SK-N-SH (cell line): ENCODE measurements at regions not wholly inside any gene's neighbourhood (a gene's known extent, or its start where the extent isn't known, plus 50 kb on each side); places are given as distances from the start of the nearest gene placed in this dataset.

Experiments
- FOXJ3 ChIP-seq: sonication (generic); formaldehyde crosslinking; IDR thresholded peaks from 2 replicates; pipeline ENCODE4 v1.5.1; 2020; ENCODE audit warnings: mild to moderate bottlenecking, missing genetic modification reagents
- MXI1 ChIP-seq: IDR thresholded peaks from 2 replicates; pipeline ENCODE4 v1.6.1; 2012; ENCODE audit warnings: mild to moderate bottlenecking, low read depth, low read length, improper control_type of control experiment
- POLR2AphosphoS5 ChIP-seq: IDR thresholded peaks from 2 replicates; pipeline ENCODE4 v1.6.1; 2012; ENCODE audit warnings: low read depth, low read length
- RCOR1 ChIP-seq: fragments of 150-350 bp; IDR thresholded peaks from 2 replicates; pipeline ENCODE4 v1.6.1; 2017; ENCODE audit warnings: antibody characterized with exemption, low read length
- SMC3 ChIP-seq: IDR thresholded peaks from 2 replicates; pipeline ENCODE4 v1.6.1; 2012; ENCODE audit warnings: low read depth, low read length, improper control_type of control experiment
- TAF1 ChIP-seq: IDR thresholded peaks from 2 replicates; pipeline ENCODE4 v1.6.1; 2012; ENCODE audit warnings: low read depth, mild to moderate bottlenecking, low read length, moderate library complexity, borderline replicate concordance
- TEAD4 ChIP-seq: IDR thresholded peaks from 2 replicates; pipeline ENCODE4 v1.4.0; 2012; ENCODE audit warnings: mild to moderate bottlenecking, borderline replicate concordance; ENCODE audit not compliant: insufficient read depth
- TF ChIP-seq, protein P1 (sequence below): fragments of 200-600 bp; sonication (generic); IDR thresholded peaks from 2 replicates; pipeline ENCODE4 v1.6.1; 2017; ENCODE audit warnings: antibody characterized with exemption, mild to moderate bottlenecking, moderate library complexity
- TF ChIP-seq, protein P2 (sequence below): IDR thresholded peaks from 2 replicates; pipeline ENCODE4 v1.4.0; 2012; ENCODE audit warnings: low read depth, borderline replicate concordance
- TF ChIP-seq, protein P3 (sequence below): fragments of 150-350 bp; IDR thresholded peaks from 2 replicates; pipeline ENCODE4 v1.6.1; 2017; ENCODE audit warnings: antibody characterized with exemption, low read length, low read depth, borderline replicate concordance
- TF ChIP-seq, protein P4 (sequence below): IDR thresholded peaks from 2 replicates; pipeline ENCODE4 v1.6.1; 2012; ENCODE audit warnings: mild to moderate bottlenecking, low read depth, low read length, moderate library complexity
- TF ChIP-seq, protein P5 (sequence below): fragments of 150-350 bp; IDR thresholded peaks from 2 replicates; pipeline ENCODE4 v1.6.1; 2016; ENCODE audit warnings: mild to moderate bottlenecking, low read depth, low read length

DNA sequence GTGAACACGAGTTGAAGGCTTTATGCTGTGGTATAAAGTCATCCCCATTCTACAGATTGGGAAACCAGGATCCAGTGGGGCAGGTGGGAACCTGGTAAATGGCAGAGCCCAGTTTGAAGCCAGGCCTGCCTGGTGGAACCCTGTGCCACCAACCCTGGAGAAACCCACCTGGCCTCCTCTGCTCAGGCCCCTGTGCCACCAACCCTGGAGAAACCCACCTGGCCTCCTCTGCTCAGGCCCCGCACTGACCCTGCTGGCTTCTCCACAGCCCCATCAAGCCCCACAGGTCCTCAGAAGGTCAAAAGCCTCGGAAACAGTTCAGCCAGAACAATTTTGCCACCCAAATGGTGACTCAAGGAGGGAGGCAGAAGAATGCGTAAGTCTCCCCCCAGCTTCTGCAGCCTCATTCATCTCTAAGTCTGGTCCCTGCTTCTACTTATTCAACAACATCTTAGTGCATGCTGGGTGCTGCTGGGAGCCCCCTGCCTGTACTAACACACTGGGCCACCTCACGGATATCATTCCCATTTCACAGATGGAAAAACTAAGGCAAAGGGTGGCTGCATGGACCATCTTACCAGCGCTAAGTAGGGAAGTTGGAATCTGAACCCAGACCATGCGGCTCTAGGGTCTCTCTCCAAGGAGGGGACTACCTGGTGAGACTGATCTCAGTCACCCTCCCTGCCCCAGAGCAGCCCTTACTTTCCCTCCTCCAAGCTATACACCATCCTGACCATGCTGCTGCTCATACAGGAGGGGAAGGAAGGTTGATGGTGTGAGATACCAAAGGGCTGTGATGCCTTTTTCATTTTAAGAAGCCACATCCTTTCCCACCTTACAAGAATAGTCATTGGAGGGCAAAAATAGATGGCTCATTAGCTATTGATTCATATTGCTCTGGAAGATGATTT, 93.7 kb upstream of the ID2 start:
- TF ChIP-seq, protein P1, sequence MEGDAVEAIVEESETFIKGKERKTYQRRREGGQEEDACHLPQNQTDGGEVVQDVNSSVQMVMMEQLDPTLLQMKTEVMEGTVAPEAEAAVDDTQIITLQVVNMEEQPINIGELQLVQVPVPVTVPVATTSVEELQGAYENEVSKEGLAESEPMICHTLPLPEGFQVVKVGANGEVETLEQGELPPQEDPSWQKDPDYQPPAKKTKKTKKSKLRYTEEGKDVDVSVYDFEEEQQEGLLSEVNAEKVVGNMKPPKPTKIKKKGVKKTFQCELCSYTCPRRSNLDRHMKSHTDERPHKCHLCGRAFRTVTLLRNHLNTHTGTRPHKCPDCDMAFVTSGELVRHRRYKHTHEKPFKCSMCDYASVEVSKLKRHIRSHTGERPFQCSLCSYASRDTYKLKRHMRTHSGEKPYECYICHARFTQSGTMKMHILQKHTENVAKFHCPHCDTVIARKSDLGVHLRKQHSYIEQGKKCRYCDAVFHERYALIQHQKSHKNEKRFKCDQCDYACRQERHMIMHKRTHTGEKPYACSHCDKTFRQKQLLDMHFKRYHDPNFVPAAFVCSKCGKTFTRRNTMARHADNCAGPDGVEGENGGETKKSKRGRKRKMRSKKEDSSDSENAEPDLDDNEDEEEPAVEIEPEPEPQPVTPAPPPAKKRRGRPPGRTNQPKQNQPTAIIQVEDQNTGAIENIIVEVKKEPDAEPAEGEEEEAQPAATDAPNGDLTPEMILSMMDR = no peak
- TF ChIP-seq, protein P2, sequence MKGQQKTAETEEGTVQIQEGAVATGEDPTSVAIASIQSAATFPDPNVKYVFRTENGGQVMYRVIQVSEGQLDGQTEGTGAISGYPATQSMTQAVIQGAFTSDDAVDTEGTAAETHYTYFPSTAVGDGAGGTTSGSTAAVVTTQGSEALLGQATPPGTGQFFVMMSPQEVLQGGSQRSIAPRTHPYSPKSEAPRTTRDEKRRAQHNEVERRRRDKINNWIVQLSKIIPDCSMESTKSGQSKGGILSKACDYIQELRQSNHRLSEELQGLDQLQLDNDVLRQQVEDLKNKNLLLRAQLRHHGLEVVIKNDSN = no peak
- TF ChIP-seq, protein P3, sequence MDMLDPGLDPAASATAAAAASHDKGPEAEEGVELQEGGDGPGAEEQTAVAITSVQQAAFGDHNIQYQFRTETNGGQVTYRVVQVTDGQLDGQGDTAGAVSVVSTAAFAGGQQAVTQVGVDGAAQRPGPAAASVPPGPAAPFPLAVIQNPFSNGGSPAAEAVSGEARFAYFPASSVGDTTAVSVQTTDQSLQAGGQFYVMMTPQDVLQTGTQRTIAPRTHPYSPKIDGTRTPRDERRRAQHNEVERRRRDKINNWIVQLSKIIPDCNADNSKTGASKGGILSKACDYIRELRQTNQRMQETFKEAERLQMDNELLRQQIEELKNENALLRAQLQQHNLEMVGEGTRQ = no peak
- no peak for TF ChIP-seq TEAD4
- no peak for TF ChIP-seq FOXJ3 (CRISPR knock-in tag)
- TF ChIP-seq RCOR1 = no peak
- no peak for TF ChIP-seq TAF1
- no peak for TF ChIP-seq POLR2AphosphoS5
- TF ChIP-seq, protein P4, sequence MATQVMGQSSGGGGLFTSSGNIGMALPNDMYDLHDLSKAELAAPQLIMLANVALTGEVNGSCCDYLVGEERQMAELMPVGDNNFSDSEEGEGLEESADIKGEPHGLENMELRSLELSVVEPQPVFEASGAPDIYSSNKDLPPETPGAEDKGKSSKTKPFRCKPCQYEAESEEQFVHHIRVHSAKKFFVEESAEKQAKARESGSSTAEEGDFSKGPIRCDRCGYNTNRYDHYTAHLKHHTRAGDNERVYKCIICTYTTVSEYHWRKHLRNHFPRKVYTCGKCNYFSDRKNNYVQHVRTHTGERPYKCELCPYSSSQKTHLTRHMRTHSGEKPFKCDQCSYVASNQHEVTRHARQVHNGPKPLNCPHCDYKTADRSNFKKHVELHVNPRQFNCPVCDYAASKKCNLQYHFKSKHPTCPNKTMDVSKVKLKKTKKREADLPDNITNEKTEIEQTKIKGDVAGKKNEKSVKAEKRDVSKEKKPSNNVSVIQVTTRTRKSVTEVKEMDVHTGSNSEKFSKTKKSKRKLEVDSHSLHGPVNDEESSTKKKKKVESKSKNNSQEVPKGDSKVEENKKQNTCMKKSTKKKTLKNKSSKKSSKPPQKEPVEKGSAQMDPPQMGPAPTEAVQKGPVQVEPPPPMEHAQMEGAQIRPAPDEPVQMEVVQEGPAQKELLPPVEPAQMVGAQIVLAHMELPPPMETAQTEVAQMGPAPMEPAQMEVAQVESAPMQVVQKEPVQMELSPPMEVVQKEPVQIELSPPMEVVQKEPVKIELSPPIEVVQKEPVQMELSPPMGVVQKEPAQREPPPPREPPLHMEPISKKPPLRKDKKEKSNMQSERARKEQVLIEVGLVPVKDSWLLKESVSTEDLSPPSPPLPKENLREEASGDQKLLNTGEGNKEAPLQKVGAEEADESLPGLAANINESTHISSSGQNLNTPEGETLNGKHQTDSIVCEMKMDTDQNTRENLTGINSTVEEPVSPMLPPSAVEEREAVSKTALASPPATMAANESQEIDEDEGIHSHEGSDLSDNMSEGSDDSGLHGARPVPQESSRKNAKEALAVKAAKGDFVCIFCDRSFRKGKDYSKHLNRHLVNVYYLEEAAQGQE = no peak
- no peak for TF ChIP-seq SMC3
- no peak for TF ChIP-seq MXI1
- TF ChIP-seq, protein P5, sequence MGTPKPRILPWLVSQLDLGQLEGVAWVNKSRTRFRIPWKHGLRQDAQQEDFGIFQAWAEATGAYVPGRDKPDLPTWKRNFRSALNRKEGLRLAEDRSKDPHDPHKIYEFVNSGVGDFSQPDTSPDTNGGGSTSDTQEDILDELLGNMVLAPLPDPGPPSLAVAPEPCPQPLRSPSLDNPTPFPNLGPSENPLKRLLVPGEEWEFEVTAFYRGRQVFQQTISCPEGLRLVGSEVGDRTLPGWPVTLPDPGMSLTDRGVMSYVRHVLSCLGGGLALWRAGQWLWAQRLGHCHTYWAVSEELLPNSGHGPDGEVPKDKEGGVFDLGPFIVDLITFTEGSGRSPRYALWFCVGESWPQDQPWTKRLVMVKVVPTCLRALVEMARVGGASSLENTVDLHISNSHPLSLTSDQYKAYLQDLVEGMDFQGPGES = no peak
